NCI-H1694 treated with DMSO at 0.1 percent for 48 hours (cell line): ENCODE measurements at regions not wholly inside any gene's neighbourhood (a gene's known extent, or its start where the extent isn't known, plus 50 kb on each side); places are given as distances from the start of the nearest gene placed in this dataset.
"Not testable (repeated sequence)": the region's sequence is repeated elsewhere in the genome, so short reads cannot be mapped to it uniquely, and the experiment has no call there.

Experiments
- DNase-seq: peaks from one replicate; lab custom pipeline; 2025; lab: John Stamatoyannopoulos, UW

DNA sequence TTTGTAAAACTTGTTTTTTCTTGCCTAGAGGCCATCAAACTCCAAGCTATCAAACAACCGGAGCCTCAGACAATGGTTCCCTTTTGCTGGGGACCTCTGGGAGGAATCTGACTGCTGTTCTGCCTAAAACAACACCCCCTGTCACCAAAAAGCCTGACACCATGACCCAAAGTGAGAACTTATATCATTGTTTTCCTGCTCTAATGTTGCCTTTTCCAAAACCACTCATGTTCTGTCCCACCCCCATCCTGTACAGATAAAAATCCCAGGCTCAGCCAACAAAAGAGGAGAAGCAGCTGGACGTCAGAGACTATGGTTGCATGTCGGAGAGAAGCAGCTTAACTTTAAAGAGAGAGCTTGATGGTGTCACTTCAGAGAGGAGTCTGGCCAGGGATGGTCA lies 327.2 kb upstream of the CXADR start:
- DNase-seq: no peak

DNA sequence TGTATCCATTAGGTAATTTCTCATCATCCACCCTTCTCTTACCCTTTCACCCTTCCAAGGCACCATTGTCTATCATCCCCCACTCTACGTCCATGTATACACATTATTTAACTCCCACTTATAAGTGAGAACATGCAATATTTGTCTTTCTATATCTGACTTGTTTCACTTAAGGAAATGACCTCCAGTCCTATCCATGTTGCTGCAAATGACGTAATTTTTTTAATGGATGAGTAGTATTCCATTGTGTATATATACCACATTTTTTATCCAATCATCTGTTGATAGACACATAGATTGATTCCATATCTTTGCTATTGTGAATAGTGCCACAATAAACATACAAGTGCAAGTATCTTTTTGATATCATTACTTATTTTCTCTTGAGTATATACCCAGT lies 322.9 kb upstream of the CXADR start:
- DNase-seq: no peak

DNA sequence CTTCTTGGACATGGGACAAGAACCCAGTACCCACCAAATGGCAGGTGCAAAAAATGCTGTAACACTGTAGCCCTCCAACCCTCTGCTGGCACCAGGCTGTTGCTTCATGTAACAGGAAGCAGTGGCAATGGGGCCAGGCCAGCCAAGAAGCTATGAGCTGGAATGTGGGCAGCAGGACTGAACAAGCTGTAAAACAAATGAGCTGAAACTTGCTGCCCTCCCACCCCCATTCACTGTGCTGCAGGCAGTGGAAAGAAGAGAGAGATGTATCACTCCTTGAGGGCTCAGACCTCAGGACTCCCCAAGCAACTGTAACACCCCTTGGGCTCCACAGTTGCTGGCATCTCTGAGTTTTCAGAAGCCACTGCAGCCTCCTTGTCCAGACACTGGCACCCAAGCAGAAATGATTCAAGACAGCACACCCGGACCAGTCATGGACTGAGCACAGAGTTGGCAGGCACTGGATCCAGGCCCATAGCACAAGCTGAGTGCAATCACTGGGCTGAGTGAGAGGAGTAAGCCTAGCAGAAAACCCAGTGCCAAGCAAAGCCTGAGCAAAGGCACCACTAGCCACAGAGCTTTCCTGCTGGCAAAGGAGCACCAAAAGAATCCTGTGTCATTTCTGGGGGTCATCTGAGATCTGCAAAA lies 321.4 kb upstream of the CXADR start:
- DNase-seq: no peak

DNA sequence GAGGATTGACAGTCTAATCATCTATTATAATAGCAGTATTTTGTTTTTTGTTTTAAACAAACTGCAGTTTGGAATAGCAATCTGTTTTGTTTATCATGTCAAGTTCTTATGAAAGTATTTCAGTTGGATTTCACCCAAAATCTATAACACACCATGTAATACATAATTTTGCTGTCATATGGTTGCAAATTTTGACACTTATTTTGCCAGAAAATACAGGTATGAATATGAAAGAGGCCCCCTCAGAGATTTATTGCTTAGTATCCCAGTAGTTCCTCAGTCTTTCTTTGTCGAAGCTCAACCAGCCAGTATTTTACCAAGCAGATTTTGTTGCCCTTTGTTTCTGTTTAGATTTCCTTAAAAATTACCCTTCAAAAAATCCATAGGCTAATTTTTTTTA lies 317.5 kb upstream of the CXADR start:
- no peak for DNase-seq

DNA sequence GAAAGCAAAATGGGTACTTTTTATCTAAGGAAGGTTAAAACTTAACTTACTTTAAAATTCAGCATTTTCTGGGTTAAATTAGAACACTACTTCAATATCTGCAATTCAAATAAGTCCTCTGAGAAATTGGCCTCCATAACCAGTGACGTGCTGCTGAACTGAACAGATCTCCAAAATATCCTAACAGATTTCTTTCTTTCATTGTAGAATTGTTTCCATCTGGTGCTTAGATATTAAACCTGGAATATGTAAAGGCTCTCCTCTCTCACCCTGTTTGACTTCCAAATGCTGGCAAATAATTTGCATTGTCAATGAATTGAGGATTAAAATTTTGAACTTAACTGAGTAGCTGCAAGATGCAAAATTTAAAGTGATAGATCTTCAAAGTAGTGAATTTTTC lies 316.9 kb upstream of the CXADR start:
- no peak for DNase-seq

DNA sequence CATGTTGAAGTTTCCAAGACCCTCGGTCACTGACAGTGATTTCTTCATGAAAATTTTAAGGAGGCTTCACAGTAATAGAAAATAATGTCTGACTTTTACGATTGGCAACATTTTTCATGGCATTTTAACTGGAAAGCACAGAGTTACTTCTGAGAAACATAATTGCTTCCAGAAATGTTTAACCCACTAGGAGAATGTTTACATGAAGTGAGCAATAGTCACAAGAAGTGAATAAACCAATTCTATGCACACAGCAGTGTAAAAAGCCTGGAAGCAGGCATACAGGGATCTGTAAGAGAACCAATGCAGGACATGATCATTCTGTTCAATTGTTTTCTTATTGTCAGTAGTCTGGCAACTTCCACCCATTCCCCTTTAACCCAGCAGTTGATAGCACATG lies 316.2 kb upstream of the CXADR start:
- no peak for DNase-seq

DNA sequence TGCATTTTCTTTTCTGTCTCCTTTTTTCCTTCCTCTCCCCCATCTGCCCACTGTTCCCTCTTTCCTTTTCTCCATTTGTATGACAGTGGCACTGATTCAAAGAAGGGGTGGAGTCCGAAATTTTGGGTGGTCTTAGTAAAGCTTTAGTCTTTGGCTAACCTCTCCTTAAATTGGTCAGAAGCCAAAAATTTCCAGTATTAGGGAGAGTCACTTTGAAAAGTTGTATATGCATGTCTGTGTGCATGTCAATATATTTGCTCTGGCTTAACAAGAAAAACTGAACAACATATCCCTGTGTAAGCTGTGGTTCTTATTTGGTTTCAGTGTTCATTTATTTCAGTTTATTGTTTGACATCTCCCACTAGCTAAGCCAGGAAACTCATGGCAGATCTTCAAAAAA lies 314.8 kb upstream of the CXADR start:
- DNase-seq: no peak

DNA sequence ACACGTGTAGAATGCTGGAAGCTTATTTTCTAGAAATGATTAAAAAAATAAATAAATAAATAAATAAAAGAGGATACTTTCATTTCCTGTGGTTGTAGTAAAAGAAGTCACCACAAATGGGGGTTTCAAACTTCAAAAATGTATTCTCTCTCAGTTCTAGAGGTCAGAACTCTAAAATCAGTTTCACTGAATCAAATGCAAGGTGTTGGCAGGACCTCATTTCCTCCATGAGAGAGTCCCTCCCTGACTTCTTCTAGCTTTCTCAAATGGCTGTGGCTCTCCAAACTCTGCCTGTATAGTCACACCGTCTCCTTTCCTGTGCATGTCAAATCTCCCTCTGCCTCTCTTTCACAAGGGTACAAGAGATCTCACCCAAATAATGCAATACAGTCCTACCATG lies 312.6 kb upstream of the CXADR start:
- DNase-seq: no peak

DNA sequence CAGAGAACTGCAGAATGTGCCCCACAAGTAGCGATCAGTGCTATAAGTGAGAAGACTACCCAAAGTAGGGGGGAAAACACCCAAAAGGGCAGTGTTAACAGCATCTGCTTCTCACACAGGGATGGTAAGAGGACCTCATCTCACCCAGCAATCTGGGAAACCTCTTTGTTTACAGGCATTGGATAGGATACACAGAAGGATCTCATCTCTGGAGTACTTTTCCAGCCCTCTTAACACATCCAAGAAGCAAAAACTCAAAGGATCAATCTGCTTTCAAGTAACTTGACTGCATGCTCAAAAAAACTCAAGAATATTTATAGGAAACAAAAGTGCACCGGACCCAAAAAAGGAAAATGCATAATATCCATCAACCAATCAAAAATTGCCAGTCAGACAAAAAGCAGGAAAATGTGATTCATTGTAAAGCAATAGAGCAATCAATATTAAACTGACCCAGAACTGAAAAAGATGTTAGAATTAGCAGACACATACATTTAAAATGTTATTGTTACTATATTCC lies 311.0 kb upstream of the CXADR start:
- DNase-seq: no peak

DNA sequence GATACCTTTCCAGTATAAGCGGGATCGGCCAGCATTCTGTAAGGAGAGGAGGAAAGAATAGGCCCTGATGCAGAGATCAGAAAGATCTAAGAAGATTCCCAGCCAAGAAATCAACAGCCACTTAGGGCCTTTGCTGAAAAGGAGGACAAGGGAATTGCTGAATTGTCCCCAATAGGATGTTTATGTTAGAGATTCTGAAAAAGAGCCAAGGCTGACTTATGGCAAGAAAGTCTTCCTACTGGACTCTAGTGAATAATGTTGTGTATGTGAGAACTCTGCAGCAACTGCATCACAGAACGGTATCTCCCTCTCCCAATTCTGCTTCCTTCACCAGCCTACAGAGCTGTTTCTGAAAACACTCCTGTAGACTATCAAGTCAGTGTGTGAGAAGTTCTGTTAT lies 298.0 kb upstream of the CXADR start:
- DNase-seq: no peak

DNA sequence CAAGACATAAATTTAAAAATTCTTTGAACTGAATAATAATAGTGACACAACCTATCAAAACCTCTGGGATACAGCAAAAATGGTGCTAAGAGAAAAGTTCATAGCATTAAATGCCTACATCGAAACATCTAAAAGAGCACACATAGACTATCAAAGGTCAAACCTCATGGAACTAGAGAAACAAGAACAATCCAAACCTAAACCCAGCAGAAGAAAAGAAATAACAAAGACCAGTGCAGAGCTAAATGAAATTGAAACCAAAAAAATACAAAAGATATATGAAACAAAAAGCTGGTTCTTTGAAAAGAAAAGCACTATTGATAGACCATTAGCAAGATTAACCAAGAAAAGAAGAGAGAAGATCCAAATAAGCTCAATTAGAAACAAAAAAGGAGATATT lies 293.8 kb upstream of the CXADR start:
- DNase-seq: not testable (repeated sequence)

DNA sequence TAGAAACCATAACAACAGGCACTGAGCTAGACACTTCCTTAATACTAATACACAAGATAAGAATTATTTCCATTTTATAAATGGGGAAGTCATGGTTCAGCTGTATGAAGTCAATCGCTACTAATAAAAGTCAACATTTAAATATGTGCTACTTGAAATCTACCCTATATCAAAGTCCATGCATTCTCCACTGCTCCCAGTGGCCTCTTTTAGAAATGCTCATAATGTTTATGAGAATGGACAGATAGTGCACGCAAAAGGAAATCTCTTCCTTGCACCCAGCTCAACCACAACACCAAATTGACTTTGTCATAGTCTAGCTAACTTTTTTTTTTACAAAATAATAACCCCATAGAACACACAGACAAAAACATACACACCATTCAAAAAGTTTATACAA lies 281.7 kb upstream of the CXADR start:
- no peak for DNase-seq

DNA sequence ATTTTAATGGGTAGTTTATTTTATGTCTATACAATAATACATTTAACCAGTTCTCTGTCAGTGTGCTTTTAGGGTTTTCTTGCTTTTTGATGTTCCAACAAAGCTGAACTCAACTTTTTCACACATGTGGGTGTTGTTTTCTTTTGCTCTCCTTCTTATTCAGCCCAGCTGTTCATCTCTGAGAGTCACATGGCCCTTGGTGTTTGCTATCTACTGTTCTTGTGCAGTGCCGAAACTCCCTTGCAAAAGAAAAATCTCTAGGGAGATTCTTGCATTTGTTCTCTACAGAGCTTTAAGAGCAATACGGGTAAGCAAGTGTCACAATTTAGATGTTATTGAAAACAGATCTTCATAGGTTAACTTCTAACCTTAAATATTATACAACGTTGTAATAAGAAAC lies 281.1 kb upstream of the CXADR start:
- no peak for DNase-seq

DNA sequence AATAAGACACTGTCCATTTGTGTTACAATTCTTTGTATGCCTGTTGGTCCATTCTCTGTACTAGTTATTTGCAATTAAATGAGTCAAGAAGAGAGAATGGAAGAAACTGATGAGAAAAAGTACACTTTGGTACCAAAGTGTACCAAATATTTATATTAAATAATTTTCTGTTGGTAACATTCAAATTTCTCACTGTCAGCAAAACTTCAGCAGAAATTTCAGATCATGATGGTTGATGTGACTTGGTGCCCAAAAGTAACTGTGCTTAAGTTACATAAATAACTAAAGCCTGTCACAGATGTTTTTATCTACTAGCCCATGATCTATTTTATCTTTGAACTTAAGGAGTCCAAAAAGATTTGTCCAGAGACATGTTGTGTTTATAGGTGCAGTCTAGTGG lies 274.4 kb upstream of the CXADR start:
- no peak for DNase-seq

DNA sequence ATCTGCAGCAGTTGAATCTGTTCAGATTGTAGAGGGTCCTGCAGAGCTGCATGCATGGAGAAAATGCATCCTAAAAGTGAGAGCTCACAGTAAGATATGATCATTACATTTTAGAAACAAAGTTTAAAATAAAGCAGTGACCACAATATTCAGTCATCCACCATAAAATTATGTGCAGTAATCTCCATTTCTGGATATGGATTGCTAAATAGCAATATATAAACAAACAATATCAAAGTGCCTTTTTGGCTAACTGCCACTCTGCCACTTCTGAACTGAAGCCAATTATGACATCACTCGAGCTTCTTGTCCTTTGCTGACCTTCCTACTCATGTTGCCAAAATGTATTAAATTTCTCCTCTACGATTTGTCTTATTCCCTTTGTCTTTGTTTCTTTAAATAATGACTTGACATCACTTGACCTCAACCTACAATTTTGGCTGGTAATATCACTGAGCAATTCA lies 262.0 kb upstream of the CXADR start:
- no peak for DNase-seq

DNA sequence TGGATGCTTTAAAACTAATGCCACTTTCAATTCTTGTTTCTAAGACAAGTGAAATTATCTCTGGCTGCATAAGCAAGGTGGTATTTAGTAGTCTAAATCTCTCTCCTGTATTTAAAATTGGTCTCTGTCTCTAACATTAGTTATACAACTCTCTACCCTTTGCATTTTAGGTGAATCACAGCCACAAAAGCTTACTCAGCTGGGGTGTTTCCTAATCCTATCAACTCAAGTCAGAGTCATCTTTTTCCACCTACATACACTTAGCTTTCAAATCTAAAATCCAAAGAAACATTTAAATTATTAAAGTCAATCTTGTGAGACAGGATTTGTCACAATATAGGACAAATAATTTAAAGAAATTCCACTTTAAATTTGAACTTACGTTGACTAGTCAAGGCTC lies 255.1 kb upstream of the CXADR start:
- DNase-seq: no peak

DNA sequence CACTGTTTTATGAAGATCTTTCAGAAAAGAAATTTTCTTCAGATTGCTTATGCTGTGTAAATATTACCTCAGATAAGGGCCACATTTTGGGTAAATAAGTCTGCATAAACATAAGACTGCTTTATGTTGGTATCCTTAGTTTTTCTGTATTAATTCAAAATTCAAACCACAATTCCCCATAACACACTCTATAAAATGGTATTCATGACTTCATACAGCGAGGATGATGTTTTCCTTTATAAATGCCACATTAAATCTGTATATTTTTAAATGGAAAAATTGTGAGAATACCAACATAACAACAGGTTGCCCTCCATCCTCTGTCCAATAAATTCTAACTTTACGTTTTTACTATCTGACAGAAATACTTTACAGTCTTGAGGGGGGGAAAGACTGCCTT lies 248.7 kb upstream of the CXADR start:
- DNase-seq: no peak

DNA sequence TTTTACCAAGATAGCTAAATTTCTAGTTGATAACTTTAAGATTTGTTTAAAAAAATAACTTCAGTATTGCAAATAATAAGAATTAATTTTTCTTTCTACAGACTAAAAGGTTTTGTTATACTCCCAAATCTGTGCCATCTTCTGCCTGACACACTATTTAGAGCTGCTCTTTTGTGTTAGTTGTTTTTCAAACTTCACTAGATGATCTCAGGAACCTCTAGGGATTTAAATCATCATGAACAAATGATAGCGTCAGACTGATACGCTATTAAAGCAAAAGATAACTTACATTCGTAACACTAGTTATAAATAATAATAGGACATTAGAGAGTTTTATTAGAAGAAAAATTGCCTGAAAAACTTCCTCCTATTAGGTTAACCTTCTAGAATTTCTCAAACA lies 243.1 kb upstream of the CXADR start:
- DNase-seq: no peak

DNA sequence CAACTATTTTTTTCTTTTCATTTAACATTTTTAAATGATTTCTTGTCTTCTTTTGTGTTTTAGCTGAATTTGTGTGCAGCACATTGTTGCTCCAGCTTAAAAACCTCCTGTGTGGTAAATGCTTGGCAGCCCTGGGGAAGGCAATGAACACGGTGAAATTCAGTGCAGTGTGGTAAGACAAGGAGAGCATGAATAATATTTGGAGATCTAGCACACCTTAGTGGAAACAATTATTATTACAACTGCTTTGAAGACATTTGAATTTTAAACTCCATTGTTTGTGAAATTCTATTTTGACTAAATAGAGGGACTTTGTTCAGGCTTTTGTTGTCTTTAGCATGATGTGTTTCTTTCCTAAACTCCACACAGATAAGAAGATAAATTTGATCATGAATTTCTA lies 242.6 kb upstream of the CXADR start:
- DNase-seq: peak; percentile 25

DNA sequence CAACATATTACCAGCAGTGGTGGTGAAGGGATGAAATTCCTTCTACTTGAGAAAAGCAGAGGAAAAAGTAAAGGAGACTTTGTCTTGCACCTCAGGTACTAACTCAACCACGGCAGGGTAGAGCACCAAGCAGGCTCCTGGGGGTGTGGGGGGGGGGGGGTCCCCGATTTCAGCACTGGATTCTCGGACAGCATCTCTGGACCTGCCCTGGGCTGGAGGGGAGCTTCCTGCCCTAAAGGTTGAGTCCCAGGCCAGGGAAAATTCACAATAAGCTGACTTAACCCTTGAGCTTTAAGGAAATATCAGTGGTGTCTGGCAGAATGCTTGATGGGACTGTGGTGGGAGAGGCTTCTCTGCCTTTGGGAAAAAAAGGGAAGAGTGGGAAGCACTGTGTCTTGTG lies 233.2 kb upstream of the CXADR start:
- DNase-seq: no peak

DNA sequence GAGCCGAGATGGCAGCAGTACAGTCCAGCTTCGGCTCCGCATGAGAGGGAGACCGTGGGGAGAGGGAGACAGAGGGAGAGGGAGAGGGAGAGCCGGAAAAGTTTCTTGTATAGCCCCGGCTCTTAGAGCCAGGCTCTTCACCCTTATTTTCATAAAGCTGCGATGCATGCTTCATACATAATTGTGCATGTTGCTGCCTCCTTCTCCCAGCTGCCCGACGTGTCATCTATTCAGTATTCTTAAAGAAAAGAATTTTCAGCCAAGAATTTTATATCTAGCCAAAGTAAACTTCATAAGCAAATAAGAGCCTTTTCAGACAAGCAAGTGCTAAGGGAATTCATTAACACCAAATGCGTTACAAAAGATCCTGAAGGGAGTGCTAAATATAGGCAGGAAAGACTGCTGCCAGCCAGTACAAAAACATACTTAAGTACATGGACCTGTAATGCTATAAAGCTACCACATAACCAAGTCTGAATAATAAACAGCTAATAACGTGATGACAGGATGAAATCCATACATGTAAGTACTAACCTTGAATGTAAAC lies 219.8 kb upstream of the CXADR start:
- not testable (repeated sequence) for DNase-seq

DNA sequence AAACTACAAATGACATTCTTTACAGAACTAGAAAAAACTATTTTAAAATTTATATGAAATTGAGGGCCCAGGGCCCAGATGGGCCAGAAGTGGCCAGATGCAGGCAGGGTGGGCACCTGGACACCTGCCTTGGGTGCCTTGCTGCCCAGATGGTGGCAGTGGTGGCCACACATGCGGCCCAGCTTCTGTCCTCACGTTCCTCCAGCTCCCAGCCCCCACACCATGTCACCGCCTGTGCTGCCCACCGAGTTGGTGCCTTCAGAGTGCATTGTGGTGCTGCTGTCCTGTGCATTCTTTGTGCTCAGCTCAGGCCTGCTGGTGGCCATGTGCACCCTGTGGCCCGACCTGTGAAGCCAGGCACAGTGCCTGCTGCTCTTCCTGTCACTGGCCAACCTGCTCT lies 216.8 kb upstream of the CXADR start:
- DNase-seq: no peak

DNA sequence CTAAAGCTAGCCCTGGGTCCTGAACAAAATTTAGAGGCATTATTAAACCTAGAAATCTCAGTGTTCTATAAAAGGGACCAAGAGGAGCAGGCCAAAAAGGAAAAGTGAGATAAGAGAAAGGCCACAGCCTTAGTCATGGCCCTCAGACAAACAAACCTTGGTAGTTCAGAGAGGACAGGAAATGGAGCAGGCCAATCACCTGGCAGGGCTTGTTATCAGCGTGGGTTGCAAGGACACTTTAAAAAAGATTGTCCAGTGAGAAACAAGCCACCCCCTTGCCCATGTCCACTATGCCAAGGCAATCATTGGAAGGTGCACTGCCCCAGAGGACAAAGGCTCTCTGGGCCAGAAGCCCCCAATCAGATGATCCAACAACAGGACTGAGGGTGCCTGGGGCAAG lies 213.3 kb upstream of the CXADR start:
- DNase-seq: not testable (repeated sequence)

DNA sequence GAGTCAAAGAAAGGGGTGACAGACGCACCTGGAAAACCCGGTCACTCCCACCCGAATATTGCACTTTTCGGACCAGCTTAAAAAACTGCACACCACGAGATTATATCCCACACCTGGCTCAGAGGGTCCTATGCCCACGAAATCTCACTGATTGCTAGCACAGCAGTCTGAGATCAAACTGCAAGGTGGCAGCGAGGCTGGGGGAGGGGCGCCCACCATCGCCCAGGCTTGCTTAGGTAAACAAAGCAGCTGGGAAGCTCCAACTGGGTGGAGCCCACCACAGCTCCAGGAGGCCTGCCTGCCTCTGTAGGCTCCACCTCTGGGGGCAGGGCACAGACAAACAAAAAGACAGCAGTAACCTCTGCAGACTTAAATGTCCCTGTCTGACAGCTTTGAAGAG lies 185.1 kb upstream of the CXADR start:
- not testable (repeated sequence) for DNase-seq
